Lung microvascular endothelial cell (primary cell): ENCODE measurements at regions not wholly inside any gene's neighbourhood (a gene's known extent, or its start where the extent isn't known, plus 50 kb on each side); places are given as distances from the start of the nearest gene placed in this dataset.
A peak's percentile ranks its signal among the peaks of the same experiment; 100 is the strongest.

Experiments used
- DNase-seq, 2 donors: peaks; one replicate each; pipeline versions ENCODE4 v3.0.0 to v3.0.0-alpha.2; 2010; ENCODE audit warnings: low read depth in 2 of 2

DNA sequence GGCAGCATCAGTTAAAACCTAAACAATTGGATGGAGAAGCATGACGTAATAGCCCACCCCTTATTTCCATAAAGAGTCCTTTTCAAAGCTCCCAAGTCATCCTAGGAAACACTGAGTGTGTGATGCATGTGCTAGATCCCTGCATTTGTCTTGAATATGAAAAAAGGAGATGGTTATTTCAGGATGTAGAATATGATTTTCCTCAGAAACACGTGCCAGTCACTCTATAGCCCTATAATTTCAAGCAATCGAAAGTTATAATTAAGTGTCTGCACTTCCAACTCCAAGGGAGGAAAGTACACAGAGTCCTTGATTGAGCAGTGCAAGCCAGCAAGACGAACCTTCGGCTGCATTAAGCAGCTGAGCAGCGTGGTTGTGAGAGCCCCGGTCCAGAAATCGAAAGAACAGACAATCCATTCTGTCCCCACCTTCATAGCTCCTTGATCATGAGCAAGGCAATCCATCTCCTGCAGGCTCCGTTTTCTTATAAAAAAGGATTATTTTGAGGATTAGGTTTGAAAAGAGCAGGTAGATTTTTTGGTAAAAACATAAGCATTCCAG, 287.7 kb downstream of the FBXO15 start:
- no peak for DNase-seq

DNA sequence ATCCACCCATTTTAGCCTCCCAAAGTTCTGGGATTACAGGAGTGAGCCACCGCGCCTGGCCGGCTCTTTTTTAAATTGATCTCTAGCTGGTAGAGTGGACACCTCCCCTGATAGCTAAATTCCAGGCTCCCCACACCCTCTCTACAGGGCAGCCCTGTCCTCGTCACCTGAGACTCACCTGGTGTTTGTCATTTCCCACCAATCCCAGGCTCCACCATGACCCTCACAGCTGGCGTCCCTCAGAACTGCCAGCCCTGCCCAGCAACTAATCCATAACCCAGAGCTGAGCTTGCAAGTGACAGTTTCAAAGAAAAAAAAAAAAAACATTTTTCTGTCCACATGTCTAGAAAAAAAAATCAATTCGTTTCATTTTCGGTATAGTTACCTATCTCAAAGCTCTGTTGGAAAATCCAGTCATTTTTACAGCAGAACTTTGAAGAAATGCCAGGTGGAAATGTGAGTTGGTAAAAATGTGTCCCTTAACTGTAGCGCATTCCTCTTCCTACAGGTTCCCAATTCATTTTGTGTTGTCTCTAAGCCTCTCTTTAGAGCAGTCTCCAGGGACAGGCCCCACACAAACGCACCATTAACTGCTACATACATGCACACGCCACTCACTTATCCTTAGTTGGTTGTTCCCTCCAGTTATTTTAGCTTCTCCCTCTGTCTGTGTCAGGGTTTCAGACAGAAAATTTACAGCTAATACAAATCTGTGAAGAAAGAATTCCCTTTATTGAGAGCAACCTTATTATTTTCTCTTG, 294.7 kb downstream of the FBXO15 start:
- DNase-seq: no peak

DNA sequence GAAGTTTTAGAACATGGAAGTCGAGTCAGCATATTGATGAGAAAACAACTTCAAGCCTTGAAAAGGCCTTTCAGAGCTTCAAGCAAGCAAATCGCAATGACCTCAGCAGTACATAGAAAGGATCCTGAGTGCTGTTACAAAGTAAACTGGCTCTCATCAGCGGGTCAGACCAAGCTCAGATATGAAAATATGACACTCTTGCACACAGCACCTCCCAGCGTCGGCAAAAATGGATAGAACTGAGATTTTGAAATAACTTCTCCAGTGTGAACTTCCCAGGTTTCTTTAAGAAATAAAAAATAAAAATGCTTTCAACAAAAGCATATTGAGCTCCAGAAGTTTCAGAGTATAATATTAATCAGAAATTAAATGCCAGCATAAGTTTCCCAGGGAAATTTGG, 296.9 kb downstream of the FBXO15 start:
- DNase-seq: peak in 1 of 2 donors; percentile 10

DNA sequence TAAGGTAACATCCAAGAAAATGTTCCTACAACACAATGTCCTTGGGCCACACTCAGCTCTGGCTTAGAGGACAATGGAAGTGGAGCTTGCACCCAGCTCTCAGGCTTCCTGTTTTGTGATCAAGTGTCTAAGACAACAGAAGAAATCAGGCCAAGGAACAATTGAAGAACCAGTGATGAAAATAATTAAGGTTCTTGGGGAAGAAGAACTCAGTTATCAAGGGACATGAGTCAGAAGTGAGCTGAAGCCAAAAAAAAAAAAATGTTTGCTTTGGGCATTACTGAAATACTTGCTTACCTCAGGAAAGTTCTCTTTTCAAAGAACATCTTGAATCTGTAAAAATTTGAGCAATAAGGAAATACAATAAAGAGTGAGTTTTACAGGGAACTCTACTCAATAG, 299.0 kb downstream of the FBXO15 start:
- peak in 1 of 2 donors; percentile 51 for DNase-seq

DNA sequence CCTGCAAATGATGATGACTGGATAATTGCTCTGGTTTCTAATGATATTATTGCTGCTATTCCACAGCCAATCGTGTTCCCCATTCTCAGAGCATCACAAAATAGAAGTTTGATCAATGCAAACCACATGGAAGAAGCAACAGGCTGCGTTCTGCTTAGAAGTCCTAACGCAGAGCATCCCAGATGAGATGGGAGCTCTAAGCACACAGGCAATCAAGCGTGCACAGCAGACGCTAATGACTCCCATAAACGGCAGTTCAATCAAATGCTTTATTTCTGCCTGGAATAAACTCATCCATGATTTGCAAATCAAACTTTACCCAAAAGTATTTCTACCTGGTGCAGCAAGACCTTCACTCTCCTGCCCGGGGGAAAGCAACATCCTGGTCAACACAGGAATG, 304.2 kb downstream of the FBXO15 start:
- DNase-seq: no peak

DNA sequence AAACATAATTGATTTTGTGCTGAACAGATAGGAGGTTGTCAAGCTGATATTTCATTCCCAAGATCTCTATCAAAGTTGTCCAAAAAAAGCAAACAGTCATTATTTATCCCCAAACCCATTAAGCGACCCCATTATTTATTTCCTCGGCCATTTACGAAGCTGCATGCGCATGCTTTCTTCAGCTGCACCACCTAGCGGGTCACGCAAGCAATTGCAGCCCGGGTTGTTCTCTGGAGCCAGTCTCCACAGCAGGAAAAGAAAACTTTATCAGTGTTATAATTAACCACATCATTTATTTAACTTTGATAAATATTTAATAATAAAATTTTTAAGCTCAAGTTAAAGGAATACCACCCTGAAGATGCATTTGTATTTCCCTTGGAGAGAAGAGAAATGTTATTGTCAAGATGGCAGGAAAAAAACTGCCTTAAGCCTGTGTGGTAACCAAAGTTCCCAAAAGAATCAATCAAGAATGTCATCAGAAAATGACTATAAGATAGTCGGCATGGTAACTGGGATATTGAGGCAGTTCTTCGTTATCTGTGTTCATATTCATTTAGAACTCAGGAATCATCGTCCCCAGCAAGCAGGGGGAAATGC, 304.7 kb downstream of the FBXO15 start:
- peak; percentile 69 to 70 for DNase-seq

DNA sequence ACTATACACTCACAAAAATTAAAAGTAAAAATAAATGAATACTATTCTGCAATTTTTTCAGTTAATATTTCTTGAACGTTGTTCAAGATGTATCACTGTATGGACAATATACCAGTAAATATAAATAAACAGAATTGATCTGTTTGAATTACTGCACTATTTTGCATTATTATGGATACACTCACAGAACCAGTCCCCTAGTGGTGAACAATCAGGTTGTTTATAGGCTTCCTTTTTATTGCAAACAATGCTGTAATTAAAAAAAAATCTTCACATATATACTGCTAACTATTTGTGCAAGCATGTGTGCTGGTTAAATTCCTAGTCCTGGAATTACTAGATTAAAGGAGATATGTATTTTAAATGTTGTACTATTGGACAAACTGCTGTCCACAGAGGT, 306.0 kb downstream of the FBXO15 start:
- no peak for DNase-seq

DNA sequence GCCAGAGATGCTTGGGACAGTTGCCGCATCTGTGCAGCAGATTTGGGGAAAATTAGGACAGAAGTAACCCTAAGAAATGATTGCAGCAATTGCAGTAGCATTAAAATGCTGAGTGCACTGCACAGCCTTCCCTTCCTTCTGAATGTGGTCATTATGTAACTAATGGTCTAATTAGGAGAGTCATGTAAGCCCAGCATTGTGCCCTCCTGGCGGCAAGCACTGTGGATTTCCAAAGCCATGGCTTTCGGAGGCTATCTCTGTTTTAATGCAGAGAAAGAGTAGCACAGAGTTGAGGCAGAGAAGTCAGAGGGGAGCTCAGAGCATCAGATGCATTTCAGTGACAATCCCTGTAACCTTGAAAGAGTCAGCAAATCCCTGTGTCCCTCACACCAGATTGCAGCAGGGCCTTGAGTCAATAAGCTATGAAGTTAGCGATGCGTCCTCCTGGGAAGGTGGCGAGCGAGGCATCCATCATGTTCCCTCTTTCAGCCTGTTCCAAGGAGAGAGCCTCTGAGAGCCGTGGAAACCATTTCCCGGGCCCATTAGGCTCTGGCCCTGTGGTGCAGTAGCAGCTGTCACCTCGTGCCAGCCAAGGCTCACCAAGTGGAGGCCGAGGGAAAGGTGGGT, 307.2 kb downstream of the FBXO15 start:
- no peak for DNase-seq

DNA sequence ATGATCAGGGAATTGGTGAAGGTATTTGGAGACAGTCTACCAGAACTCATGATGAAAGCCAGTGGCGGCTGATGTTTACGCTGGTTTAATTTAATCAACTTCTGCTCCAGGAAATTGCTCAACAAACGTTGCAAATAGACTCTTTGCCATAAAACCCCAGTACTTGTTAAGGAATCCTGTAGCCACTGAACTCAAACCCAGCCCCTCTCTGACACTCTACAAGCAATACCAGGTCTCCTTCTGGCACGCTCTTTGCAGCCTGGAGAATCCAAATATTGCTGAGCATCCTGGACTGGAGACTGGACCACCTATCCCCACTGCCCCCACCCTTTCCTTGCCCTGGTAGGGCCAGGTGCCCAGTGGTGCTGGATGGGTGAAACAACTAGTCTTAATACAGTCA, 308.2 kb downstream of the FBXO15 start:
- no peak for DNase-seq

DNA sequence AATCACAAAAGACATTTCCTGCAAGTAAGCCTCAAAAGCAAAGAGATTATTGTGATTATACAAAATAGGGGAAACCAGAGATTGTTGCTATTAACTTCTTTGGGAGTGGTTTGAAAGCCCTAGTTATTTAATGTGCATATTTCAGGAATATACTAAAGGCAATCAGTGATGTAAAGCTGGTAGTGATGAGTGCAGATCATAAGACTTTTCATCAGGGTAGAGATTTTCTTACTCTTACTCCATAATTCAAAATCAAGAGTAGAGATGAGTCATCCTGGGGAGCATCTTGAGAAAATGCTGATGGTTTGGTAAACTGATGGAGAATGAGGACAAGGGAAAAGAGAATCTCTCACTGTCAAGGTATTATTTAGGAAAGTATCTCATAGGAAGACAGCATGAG, 309.5 kb downstream of the FBXO15 start:
- no peak for DNase-seq

DNA sequence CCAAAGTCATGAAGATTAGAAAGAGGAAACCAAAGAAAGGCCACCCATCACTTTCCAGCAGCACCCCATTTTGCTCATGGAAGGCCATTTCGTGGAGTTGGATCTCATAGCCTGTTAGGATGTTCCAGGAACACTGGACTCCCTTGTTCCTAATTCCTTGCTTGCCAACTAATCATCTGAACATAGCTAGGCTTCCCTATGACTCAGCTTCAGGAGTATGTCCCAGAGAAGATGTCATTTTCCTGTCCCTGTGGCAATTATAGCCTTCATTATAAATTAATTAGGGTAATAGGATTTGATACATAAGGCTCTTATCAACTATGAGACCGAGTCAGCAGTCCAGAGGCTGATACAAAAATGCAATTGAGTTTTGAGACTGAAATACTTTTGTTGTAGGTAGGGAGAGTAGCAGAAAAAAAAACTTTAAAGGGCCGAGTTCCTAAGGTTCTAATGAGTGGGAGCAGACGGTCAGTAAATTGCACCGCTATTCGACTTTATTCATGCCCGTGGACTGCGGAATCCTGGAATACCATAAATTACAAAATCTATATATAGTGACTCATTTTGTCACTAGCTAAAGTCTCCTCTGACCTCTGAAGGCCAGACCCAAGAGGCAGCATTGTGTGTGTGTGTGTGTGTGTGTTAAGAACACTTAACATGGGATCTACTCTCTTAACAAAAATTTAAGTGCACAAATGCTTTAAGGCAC, 311.8 kb downstream of the FBXO15 start:
- no peak for DNase-seq

DNA sequence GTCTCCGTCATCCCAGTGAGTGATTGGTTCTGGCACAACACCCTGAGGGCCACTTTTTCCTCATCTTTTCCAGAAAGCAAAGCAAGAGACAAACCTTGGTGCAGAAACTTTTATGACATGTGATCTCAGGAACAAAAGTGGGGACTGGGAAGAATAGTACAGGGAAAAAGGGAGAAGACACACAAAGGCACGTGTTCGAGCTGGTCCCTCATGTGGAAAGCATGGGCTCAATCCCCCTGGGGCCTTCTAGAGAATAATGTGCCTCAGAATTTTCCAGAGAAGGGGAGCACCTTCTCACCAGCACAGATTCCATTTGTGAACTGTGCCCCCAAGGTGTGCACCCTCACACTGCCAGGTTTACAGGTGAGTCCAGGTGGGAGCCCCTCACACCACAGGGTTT, 312.6 kb downstream of the FBXO15 start:
- no peak for DNase-seq

DNA sequence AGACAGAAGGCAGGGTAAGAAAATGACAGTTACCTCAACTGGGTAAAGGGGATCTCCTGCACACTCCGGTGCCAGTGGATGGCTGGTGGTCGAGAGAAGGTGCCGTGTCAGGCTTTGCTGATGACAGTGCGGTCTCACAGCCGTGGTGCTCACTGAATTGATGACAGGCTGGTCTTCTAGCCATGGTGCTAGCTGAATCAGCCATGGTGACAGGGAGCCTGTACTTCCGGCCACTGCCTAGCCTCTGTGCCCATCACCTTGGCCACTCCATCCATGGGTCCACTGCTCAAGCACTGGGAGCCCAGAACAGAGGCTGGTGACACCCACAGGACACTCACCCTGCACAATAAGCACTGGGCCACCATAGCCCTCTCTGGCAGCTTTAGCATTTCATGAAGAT, 315.9 kb downstream of the FBXO15 start:
- DNase-seq: no peak

DNA sequence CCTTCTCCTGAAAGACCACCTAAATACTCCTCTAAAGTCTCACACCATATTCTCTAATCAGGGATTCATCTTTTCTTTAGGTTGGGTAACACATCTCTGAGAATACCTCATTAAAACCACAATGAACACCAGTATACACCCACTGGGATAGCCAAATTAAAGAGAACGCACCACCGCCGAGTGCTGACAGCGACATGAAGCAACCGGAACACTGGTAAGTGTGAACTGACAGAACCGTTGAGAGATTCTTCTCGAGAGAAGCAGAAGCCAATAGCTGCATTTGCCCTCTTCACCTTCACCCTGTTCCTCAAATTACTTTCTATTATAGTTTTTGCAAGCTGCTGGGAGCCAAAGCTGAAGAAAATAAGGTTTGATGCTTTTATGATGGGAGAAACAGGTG, 318.5 kb downstream of the FBXO15 start:
- DNase-seq: no peak

DNA sequence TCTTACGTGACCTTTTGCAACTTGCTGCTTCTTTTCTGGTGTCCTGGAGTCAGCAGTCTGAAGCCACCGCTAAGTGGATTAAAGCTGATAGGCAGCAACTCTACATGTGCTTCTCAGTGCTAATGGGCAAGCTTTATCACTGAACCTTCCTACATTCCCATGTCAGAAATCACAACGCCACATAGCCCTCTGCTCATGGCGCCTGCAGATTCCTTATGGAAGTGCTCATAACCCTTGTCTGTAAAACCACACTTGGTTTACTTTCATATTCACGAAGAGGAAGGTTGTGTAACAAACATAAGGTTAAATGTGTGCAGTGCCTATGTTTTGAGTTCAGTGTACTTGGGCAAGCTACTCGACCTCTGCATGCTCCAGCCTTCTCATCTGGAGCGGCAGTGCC, 319.8 kb downstream of the FBXO15 start:
- no peak for DNase-seq

DNA sequence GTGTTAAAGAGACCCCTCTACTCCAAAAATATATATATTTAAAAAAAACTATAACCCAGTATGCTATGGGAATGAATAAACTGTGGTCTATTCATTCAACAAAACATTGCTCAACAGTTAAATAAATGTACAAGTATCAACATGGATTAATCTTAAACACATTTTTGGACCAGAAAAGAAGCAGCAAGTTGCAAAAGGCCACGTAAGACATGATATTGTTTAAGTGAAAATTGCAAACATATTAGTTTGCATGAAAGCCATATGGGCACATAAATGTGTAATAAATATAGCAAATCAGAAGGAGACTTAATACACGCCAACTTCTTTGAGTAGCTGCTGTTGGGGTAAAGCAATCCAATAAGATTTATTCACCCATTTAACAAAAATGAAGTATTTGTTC, 321.5 kb downstream of the FBXO15 start:
- no peak for DNase-seq

DNA sequence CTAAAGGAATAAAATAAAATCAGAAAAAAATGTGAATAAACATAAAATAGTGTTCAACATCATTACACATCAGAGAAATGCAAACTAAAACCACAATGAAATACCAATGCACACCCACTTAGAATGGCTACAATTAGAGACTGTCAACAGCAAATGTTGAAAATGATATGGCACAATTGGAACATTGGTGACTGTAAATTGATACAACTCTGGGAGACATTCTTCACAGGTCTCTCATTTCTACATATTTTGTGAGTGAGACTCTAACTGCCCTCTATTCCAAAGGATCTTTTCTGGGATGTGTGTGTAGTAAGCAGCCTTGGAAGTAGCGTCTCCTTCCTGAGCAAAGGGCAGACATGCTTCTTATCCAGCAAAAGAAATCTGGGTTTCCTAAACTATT, 323.0 kb downstream of the FBXO15 start:
- DNase-seq: no peak

DNA sequence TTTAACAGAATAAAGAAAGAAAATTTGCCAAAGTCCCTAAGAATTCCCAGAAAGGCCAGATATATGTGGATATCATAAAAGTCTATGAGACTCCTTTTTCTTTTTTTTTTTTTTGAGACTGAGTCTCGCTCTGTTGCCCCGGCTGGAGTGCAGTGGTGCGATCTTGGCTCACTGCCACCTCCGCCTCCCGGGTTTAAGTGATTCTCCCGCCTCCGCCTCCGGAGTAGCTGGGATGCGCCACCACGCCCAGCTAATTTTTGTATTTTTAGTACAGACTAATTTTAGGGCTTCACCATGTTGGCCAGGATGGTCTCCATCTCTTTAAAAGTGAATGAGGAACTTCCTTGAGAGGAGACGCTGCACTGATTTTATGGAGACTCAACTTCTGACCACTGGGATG, 335.2 kb downstream of the FBXO15 start:
- DNase-seq: no peak

DNA sequence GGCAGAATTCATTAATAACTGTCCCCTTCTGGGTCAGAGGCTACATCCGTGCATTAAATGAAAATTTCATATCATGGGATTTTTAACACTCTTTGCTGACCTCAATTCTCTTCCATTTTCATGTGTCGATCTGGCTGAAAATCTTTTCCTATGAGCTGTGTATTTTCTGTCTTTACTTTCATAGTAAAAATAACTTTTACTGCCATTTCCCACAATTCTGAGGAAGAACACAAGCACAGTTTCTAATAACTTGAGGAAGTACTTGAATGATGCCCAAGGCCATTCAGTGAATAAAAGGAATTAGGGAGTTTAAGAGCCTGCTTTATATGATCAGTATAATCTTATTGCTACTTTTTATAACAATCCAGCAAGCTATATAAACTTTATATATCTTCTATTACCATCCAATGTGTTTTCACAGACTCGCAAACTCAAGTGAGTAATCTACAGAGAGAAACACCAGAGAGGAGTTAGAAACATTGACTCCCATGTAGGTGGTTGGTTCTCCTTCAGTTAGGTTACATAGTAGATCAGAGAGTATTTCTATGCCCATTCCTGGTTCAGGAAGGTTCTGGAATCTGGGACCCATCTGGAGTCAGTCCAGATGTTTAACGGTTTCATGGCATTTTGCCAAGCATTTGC, 340.0 kb downstream of the FBXO15 start:
- peak in 1 of 2 donors; percentile 20 for DNase-seq

DNA sequence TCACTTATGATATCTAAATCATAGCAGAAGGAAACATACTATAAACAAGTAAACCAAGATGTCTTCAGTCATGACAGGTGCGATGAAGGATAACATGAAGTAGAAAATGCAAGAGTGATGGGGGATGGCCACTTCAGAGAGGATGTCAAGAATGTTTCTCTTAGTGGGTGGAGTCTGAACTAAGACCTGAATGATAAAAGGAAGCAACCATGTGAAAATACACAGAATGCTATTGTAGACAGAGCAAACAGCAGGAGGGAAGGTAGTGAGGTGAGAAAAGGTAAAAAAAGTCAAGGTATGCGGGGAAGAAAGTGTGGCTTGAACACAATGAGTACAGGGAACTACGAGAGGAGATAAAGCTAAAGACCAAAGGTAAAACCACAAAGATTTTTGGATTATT, 341.6 kb downstream of the FBXO15 start:
- no peak for DNase-seq

DNA sequence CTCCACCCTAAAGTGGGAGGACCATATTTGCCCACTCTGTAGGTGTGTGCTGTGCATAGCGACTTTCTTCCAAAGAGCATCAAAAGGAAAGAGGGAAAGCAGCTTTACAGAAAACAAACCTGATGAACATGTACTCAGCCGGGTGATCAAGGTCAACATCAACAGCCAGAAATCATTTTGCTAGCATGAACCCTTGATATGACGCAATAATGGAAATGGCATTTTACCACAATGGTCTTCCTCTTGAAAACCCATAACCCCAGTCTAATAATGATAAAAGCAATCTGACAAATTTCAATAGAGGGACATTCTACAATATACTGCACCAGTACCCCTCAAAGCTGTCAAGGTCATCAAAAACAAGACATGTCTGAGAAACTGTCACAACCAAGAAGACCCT, 350.2 kb downstream of the FBXO15 start:
- DNase-seq: no peak

DNA sequence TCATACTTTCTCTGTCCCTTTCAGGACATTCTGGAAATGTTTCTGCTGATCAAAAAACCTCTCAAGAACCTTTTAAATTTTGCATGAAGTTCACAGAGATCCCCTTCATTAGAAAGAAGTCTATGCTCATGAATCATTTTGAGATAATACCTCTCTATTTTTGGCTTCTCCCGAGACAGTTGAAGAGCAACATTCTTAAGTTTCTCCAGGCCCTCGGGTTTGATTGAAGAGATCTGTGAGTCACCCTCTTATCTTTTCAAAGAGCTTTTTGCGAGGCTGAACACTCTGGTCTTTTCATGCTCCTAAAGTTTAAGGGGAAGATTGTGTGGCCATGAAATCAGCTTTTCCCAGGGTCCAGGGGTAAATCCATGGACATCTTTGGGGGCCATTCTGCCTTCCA, 354.2 kb downstream of the FBXO15 start:
- DNase-seq: peak in 1 of 2 donors; percentile 5
